ENCODE measurements at regions not wholly inside any gene's neighbourhood (a gene's known extent, or its start where the extent isn't known, plus 50 kb on each side); places are given as distances from the start of the nearest gene placed in this dataset.

DNA sequence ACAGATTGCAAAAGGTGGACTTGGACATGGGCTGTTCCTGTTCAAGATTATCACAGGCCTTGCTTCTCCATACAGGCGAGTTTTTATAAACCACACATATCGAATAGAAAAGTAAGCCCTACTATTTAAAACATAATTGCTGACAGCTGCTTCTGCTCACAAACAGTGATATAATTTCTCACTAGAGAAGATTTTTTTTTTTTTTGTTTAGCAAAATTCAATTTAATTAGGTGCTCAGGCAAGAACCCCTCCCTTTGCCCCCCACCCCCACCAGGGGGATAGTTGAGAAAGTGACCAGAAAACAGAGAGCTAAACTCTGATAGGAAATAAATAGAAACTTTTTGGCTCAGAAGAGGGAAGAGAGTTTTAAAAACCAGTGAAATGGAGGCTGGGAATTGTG is 132.8 kb upstream of the CRY1 start:
- no peak for DNase-seq

DNA sequence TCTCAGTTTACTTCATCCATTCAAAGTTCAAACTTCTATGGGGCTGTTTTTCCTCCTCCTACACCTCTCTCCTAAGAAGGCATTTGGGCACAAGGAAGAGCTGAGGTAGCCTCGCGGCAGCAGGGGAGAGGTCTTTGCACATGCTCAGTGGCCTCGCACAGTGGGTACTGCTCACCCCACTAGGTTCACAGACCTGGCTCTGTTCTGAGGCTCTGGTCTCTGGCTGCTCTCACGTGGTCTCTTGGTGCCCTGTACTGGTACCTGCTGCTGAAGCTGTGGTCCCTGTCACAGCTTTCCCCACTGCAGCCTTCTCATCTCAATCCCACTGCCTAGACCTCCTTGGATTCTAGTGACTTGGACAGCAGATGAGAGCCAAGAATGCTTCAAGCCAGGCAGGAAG is 134.7 kb upstream of the CRY1 start:
- DNase-seq = no peak

DNA sequence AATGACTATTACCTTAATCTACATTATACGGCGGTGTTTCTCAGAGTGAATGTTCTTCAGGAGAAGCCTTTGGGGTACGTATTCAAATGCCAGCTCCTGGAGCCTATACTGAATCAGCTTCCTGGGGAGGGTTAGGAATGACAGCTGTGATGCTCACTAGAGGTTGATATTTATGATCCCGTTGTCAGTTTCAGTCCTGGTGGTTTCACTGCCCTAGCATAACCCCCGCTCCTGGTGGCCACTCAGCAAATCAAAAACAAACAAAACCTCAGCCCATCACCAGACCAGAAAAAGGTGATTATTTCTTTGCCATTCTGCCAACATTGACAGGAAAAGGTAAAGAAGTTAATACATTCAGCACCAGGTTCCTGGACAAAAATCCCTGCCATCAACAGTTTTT is 136.5 kb upstream of the CRY1 start:
- DNase-seq = no peak

DNA sequence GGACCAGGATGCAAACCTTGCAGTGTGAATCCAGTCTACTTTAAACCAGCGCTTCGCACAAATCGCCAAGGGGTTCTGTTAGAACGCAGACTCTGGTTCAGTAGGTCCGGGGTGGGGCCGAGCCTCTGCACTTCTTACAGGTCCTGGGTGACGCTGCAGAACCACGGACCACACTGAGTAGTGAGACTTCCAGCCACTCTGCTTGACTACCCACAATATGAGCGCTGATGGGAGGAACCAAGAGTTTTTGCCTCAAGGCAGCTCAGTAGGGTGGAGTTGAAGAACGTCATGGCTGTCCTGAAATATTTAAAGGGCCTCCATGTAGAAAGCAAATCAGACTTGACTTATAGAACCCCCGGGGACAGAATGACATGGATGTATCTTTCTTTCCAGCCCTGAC is 138.0 kb upstream of the CRY1 start:
- no peak for DNase-seq

DNA sequence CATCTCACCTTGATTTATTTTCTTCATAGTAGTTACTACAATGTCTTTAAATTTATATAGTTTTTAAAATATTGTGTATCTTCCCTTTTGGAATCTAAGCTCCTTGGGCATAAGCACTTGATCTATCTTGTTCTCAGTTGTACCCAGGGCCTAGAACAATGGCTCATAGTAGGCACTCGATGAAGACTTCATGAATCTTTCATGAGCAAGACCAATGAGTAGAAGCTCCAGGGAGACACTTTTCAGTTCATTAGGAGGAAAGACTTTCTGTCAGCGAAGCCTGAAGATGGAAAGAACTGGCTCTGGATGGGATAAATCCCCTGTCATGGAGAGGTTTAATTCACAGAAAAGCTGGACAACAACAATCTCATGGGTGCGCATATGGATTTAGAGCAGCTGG is 140.2 kb upstream of the CRY1 start:
- DNase-seq = no peak

DNA sequence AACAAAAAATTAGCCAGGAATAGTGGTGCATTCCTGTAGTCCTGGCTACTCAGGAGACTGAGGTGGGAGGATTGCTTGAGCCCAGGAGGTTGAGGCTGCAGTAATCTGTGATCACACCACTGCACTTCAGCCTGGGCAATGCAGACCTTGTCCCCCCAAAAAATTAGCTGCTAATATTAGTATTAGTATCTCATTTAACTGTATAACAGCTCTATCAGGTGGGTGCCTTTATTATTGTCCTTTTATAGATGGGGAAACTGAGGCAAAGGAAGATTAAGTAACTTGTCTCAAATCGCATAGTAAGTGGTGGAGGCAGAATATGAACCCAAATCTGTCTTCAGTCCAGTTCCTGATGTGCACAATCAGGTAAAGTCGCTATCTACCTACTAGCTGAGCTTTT is 142.3 kb upstream of the CRY1 start:
- DNase-seq = no peak

DNA sequence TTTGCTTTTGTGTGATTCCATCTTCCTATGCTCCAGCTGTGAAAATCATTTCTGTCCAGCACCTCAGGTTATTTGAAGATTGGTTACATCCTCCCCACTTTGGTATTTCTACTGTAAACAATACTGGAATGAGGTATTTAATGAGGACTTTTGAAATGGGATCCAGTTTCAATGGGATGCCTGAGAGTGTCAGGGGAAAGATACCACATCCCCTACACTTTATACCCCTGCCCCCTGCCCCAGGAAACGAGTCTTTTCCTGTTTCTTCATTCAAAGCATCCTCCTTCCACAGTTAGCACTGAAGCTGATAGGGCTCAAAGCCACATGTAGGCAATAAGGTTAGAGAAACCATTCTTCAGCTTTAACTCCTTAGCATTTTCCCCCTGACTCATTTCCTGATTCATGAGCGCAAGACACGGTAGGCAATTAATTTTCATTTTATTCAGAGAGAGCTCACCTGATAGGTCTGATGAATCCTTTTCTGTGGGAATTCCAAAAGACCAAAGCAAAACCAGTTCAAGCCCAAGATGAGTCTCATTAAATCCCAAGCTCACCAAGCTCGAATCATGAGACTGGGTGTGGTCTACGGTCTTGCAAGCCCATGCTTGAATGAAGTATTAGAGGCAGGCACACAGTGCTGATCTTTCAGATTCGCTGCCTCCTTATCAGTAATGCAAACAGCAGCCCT is 143.6 kb upstream of the CRY1 start:
- peak in 1 of 2 experiments; percentile 1 for DNase-seq

DNA sequence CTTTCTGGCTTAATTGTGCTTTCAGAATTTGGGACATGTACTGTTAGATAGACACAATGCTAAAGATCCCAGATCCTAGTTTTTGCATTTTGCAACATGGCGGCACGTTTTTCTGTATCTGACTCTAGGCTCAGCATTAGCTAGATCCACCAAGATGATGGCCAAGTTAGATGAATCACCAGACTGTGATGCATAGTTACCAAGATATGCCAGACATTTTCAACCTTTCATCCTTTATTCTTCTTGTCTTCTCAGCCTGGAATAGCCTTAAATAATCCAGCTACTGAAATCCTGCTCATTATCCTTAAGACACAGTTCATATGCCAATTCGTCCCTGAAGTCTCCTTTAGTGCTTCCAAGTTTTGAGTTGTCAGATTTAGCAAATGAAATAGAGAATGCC is 144.9 kb upstream of the CRY1 start:
- no peak for DNase-seq

DNA sequence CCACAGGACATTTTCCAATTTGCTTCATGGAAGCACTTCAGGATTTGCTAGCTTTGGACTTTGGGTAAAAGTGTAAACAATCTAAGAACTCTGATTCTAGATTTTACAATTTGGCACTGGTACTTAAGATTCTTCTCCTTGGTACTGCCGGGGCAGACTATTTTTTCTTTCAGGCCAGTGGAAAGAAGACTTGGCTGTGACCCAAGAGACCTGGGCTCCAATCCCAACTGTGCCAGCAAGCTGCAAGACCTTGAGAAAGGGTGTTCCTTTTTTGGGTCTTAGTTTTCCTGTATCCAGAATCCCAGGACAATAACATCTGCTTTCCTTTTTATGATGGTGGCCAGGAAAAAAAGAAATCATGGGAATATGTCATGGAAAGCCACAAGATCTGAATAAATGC is 148.1 kb upstream of the CRY1 start:
- DNase-seq = no peak

DNA sequence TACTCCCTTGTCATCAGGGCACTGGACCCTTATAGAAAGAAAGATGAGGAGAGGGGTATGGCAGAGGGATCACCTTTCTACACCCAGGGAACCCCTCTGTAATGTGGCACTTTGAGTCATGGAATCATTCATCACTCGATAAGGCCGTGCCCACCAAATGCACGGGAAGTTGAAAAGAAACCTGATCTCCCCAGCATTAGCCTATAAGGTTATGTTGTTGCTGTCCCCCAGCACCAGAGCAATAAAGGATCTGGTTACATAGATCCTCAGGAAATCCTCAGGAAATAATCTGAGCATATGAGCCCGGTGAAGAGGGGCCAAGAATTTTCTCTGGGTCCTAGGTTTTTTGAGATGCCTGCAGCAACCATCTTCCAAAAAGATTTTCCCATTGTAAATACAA is 148.8 kb upstream of the CRY1 start:
- peak in 1 of 2 experiments; percentile 4 for DNase-seq

DNA sequence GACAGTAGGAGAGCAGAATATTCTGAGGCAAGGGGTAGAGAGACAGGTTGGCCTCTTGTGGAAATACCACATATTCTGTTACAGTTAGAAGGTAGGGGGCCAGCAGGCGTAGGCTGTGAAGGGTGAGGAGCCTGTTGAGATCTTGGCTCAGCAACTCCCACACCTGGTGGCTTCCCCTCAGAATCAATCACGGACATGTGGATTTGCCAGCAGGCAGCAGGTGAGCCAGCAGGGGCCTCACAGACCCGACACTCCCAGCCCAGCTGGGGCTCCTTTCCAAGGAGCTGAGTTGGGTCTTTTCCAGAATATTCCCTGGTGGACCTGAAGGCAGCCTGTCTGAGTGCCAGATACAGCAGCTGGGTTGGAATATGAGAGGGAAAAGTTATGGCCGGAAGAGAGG is 150.0 kb upstream of the CRY1 start:
- no peak for DNase-seq

DNA sequence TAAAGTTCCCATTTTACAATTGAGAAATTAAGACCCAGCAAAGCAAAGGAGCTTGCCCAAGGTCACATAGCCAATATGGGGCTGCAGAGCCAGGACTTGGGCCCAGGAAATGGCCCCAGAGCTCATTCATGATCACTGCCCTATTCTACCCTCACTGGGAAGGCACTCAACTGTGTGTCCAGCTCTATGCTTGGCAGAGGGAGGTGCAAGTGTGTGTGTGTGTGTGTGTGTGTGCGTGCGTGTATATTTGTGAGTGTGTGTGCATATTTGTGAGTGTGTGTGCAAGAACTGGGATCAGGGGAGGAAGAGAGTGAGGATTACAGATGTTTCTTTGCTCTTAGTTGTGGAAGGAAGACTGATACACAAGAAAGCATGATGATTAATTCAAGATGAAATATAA is 151.2 kb upstream of the CRY1 start:
- no peak for DNase-seq

DNA sequence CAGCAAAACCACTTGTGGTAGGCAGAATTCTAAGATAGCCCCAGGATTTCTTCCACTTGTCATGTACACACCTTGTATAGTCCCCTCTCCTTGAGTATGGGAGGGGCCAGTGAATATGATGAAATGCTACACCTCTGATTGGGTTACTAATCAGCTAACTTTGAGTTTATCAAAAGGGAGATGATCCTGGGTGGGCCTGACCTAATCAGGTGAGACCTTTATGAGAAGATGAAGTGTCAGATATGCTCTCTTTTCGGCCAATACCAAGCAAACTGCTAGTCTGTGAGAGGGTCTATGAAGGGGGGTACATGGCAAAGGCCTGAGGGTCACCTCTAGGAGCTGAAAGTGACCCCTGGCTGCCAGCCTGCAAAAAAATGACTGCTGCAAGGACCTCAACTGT is 154.3 kb upstream of the CRY1 start:
- no peak for DNase-seq

DNA sequence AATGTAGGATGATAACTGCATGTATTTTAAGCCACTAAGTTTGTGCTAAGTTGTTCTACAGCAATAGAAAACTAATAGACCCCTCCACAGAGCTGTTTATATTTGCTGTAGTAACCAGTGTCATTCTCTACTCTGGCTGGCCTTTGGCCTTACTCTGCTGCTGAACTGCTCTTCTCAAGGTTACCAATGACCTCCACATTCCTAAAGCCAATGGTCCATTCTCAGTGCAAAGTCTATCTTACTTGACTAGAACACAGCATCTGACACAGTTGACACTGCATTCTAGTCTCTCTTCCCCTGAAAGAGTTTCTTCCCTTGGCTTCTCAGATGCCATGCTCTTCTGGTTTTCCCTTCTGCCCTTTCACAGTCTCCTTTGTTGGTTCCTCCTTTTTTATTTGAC is 154.8 kb upstream of the CRY1 start:
- no peak for DNase-seq

DNA sequence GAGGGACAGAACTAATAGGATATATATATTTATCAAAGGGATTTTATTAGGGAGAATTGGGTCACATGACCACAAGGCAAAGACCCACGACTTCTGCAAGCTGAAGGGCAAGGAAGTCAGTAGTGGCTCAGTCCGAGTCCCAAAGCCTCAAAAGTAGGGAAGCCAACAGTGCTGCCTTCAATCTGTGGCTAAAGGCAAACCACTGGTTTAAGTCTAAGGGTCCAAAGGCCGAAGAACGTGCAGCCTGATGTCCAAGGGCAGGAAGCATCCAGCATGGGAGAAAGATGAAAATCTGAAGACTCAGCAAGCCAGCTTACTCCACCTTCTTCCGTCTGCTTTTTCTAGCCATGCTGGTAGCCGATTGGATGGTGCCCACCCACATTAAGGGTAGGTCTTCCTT is 157.9 kb upstream of the CRY1 start:
- DNase-seq = no peak

DNA sequence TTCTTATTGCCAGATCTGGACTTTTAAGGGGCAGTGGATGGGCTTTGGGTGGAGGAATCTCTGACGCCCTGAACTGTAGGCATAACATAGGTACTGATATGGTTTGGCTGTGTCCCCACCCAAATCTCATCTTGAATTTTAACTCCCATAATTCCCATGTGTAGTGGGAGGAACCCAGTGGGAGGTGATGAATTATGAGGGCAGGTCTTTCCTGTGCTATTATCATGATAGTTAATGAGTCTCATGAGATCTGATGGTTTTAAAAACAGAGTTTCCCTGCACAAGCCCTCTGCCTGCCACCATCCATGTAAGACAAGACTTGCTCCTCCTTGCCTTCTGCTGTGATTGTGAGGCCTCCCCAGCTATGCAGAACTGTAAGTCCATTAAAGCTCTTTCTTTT is 160.0 kb upstream of the CRY1 start:
- no peak for DNase-seq

DNA sequence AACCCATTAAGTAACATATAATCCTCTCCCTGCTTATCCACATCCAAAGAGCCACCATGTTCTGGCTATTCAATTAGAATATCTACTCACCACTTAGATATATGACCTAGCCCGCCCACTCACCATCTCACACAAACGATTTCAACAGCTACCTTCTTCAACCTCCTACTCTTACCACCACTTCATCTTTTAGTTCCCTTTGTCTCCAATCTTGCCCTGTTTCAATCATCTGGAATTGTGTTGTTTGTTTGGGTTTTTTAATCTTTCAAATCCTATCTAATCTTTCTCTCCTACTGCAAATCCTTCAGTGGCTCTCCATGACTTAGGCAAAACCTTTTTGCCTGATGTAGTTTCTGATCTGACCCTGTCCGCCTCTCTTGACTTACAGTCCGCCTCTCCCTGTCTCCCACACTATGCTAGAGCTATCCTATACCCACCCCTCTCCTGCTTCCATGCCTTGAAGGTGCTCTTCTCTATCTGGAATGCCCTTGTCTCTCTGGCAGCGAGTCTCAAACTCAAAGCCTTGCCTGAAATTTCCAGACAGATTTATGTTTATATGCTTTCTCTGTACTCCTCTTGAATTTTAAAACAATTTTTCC is 161.0 kb upstream of the CRY1 start:
- DNase-seq = no peak

DNA sequence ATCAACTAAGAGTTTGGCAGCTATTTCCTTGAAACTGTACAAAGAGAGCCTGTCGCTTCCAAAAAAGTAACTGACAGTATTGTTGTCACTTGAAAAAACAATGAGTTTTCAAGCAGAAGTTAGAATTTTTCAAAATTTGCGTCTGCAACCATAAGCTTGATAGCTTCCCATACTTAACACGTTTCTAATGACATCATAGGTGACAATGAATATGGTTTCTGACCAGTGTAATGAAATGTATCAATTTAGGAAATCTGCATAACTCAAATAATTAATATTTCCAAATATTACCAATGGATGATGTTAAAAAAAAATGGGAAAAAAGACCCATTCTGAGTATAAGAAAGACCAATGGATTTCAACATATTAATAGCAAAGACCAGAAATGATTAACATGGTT is 165.4 kb upstream of the CRY1 start:
- DNase-seq = no peak

DNA sequence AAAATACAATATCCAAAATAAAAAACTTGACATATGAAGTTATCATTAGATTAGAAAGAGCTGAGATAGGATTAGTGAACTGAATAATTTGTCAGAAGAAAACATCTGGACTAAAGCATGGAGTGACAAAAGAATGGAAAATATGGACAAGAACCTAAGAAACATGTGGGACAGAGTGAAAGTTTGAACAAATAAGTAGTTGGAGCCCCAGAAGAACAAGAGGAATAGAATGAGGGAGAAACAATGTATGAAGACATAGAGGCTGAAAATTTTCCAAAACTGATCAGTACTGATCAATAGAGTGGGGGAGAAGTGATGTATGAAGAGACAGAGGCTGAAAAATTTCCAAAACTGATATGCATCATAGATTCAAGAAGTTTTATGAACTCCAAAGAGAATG is 170.6 kb upstream of the CRY1 start:
- DNase-seq = no peak

DNA sequence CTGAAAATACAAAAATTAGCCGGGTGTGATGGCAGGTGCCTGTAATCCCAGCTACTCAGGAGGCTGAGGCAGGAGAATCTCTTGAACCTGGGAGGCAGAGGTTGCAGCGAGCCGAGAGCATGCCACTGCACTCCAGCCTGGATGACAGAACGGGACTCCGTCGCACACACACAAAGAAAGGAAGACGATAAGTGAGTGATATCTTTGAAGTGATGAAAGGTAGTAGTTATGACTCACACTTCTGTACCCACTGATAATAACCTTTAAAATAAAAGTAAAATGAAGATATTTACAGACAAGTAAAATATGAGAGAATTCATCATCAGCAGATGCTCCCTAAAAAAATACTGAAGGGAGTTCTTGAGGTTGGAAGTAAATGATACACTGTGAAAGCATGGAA is 171.3 kb upstream of the CRY1 start:
- DNase-seq = no peak

DNA sequence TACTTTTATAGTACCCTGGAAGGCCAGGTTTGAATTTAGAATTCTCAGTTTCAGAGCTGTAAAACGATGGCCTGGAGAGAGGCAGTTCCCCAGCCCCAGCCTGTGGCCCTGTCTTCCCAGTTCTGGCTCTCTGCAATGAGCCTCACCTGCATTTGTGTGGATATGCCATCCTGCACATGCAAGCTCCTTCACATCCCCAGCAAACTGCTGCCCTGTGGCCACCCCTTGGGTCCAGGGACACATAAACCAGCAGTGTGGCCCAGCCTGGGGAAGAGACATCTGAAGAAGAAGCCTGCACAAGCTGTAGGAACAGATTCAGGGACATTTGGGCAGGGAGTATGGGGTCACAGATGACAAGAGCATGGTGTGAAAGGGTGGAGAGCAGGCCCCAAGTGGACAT is 174.3 kb upstream of the CRY1 start:
- no peak for DNase-seq

DNA sequence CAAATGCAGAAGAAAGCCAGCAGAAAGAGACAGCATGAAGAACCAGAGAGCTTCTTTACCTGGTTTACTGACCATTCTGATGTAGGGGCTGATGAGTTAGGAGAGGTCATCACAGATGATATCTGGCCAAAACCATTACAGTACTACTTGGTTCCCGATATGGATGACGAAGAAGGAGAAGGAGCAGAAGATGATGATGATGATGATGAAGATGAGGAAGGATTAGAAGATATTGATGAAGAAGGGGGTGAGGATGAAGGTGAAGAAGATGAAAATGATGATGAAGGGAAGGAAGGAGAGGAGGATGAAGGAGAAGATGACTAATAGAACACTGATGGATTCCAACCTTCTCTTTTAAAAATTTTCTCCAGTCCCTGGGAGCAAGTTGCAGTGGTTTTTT is 178.2 kb upstream of the CRY1 start:
- no peak for DNase-seq

DNA sequence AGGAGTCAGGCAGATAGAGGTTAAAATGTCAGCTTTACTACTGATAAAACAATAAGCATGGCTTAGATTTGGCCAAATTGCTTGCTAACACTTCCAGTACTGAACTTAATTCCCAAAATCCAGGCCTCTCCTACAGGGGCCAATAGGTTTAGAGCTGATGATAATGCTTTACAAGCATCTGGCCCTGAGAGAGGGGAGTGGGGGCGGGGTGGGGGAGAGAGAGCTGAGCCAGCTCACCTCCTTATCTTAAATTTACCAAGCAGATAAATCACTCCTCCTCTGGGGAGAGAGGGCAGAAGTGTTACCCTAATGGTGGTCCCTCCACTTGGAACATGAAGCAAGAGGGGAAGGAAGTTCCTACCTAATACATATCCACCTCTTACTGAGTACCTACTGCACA is 182.2 kb upstream of the CRY1 start:
- DNase-seq = no peak

DNA sequence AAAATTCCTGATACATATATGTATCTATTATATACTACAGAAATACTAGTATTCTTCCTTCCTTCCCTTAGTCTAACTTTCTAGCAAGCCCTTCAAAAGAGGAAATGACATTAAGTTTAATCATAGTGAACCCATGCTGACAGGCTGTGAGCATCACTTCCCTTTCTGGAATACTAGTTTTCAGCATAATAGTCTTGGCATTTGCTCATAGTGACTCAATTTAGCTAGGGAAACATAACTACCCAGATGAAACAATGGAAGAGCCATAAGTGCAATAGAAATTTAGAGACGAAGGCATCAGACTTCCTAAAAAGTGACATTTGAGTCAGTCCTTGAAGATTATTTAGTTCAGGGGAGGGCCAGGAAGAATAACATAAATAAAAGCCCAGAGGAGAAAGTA is 184.5 kb upstream of the CRY1 start:
- no peak for DNase-seq

DNA sequence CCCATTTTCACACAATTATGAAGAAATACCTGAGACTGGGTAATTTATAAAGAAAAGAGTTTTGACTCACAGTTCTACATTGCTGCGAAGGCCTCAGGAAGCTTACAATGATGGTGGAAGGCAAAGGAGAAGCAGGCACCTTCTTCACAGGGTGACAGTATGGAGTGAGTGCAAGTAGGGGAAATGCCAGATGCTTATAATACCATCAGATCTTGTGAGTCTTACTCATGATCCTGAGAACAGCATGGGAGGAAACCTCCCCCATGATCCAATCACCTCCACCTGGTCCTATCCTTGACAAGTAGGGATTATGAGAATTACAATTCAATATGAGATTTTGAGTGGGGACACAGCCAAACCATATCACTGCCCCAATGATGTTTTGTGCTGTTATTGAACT is 189.3 kb upstream of the CRY1 start:
- DNase-seq = no peak
